ENCODE measurements at regions not wholly inside any gene's neighbourhood (a gene's known extent, or its start where the extent isn't known, plus 50 kb on each side); places are given as distances from the start of the nearest gene placed in this dataset.

DNA sequence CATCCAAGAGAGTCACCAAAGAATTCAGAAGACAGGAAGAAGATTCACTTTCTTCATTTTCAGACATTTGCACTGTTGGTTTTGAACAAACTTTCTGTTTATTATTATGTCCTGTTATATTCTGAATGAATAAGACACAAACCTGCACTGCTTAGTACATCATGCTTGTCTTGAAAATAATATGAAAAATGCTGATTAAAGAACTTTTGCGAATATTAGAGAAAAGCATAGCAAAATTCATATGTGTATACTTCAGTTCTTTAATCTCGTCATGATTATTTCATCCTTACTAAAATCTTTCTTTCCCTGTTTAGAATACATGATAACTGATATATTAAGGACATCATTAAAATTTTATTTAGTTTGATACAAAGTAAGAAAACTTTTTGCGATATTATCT is 504.1 kb downstream of the POM121L12 start:
- DNase-seq = no peak

- no peak for DNase-seq
These were observed 506.0 kb downstream of the POM121L12 start for GRCh38 chr7:53541475-53541874.

- DNase-seq = no peak
These were observed 506.7 kb downstream of the POM121L12 start for GRCh38 chr7:53542157-53542556.
